KMS-11 (cell line): ENCODE measurements at regions not wholly inside any gene's neighbourhood (a gene's known extent, or its start where the extent isn't known, plus 50 kb on each side); places are given as distances from the start of the nearest gene placed in this dataset.

Experiments used
- H2AFZ ChIP-seq: fragments of 200-600 bp; sonication (generic); 2 replicates; pipeline ENCODE4 v1.6.1; 2016; ENCODE audit warnings: antibody characterized with exemption, mixed run types, low read depth
- H3K27ac ChIP-seq: fragments of 200-600 bp; sonication (generic); 2 replicates; pipeline ENCODE4 v1.6.1; 2016; ENCODE audit warnings: mild to moderate bottlenecking, mixed run types
- H3K27me3 ChIP-seq: fragments of 200-600 bp; sonication (generic); 2 replicates; pipeline ENCODE4 v1.6.1; 2017; ENCODE audit warnings: mild to moderate bottlenecking, low read depth, mixed run types, moderate library complexity; ENCODE audit not compliant: insufficient read depth
- H3K36me3 ChIP-seq: fragments of 200-600 bp; sonication (generic); 2 replicates; pipeline ENCODE4 v1.6.1; 2017; ENCODE audit warnings: mild to moderate bottlenecking, mixed run types; ENCODE audit not compliant: insufficient read depth
- H3K4me1 ChIP-seq: fragments of 200-600 bp; sonication (generic); 2 replicates; pipeline ENCODE4 v1.6.1; 2016; ENCODE audit warnings: mild to moderate bottlenecking, low read depth, mixed run types; ENCODE audit not compliant: poor library complexity, severe bottlenecking
- H3K4me2 ChIP-seq: fragments of 200-600 bp; sonication (generic); 2 replicates; pipeline ENCODE4 v1.7.0; 2016; ENCODE audit warnings: mild to moderate bottlenecking, mixed run types
- H3K4me3 ChIP-seq: fragments of 200-600 bp; sonication (generic); IDR thresholded peaks from 2 replicates; pipeline ENCODE4 v1.6.1; 2017; ENCODE audit warnings: low read depth, low read length, mixed read lengths; ENCODE audit not compliant: insufficient read depth
- H3K79me2 ChIP-seq: fragments of 200-600 bp; sonication (generic); 2 replicates; pipeline ENCODE4 v1.6.1; 2016; ENCODE audit warnings: low read depth, mixed run types; ENCODE audit not compliant: insufficient read depth
- H3K9ac ChIP-seq: fragments of 200-600 bp; sonication (generic); 2 replicates; pipeline ENCODE4 v1.6.1; 2016; ENCODE audit warnings: mild to moderate bottlenecking, mixed run types
- H4K20me1 ChIP-seq: fragments of 200-600 bp; sonication (generic); 2 replicates; pipeline ENCODE4 v1.6.1; 2016; ENCODE audit warnings: mild to moderate bottlenecking, mixed run types; ENCODE audit not compliant: insufficient read depth
- TF ChIP-seq, protein P1 (sequence below): fragments of 200-600 bp; sonication (generic); conservative IDR thresholded peaks from 2 replicates; pipeline ENCODE4 v1.6.1; 2017; ENCODE audit warnings: low read depth, mild to moderate bottlenecking, antibody characterized with exemption, low read length, moderate library complexity, mixed read lengths

DNA sequence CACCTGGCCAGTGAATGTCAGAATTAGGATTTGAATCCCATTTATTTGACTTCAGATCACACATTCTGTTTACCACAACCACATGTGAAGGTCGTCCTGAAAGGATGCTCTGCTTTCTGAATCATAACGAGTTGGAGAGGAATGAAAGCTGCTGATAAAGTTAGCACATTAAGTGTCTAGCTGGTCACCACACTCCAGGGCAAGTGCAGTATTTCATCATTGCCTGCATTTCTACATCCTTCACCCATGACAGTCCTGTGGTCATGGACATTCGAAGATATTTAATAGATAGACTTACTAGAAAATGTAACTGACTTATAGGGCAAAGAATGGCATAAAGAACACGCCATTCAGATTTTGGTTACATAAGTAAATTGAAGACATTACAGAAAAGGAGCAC is 52.7 kb upstream of the ST6GALNAC3 start:
- no peak overlapping the region for H3K27ac ChIP-seq
- no peaks in the 10 kb centered on the region for H3K36me3 ChIP-seq
- no peak overlapping the region for H3K4me2 ChIP-seq
- no peak overlapping the region for H3K4me3 ChIP-seq
- TF ChIP-seq, protein P1, sequence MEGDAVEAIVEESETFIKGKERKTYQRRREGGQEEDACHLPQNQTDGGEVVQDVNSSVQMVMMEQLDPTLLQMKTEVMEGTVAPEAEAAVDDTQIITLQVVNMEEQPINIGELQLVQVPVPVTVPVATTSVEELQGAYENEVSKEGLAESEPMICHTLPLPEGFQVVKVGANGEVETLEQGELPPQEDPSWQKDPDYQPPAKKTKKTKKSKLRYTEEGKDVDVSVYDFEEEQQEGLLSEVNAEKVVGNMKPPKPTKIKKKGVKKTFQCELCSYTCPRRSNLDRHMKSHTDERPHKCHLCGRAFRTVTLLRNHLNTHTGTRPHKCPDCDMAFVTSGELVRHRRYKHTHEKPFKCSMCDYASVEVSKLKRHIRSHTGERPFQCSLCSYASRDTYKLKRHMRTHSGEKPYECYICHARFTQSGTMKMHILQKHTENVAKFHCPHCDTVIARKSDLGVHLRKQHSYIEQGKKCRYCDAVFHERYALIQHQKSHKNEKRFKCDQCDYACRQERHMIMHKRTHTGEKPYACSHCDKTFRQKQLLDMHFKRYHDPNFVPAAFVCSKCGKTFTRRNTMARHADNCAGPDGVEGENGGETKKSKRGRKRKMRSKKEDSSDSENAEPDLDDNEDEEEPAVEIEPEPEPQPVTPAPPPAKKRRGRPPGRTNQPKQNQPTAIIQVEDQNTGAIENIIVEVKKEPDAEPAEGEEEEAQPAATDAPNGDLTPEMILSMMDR, result no peak
- no peaks in the 10 kb centered on the region for H4K20me1 ChIP-seq
- no peak overlapping the region for H2AFZ ChIP-seq
- no peaks in the 10 kb centered on the region for H3K79me2 ChIP-seq
- no peaks in the 10 kb centered on the region for H3K4me1 ChIP-seq
- no peak overlapping the region for H3K9ac ChIP-seq
- no peaks in the 10 kb centered on the region for H3K27me3 ChIP-seq

DNA sequence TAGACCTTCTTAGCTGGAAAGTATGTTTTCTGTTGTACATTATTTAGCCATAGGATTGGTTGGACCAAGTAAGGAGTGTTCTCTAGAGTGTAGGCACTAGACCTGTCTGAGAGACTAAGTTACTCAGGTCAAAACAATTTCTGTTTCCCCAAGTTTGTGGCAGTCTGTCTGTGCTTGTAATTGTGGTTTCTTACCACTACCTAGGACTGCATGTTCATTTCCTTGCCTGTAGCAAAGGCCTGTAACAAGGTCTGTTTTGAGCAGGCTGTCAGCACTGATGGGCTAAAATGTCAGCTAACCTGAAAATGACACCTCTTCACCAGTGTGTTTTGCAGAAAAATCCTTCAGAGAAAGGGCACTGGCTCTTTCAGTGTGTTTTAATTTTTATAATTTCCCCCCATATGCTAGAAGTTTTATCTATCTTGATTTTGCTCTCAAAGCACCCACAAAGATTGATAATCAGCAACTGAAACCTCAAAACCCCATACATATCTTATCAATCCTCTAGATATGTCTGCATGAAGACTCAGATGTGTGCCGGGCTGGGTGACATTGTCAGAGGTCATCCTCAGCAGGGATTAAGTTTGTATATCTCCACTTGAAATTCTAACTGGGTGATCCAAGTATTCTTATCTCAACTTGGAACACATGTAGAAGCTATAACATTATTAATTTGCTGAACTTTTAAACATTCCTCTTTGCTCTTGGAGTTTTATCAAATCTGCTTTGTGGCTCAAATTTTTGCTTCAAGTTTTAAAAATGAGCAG is 50.7 kb upstream of the ST6GALNAC3 start:
- H2AFZ ChIP-seq, result no peak overlapping the region

More for the DNA sequence above, 50.7 kb upstream of the ST6GALNAC3 start:
- Histone ChIP-seq H3K9ac (no peak overlapping the region), H3K27ac (no peak overlapping the region), H3K4me3 (no peak overlapping the region), H4K20me1 (no peaks in the 10 kb centered on the region), H3K36me3 (no peaks in the 10 kb centered on the region), H3K4me2 (no peak overlapping the region), H3K79me2 (no peaks in the 10 kb centered on the region), H3K27me3 (no peaks in the 10 kb centered on the region), H3K4me1 (no peaks in the 10 kb centered on the region)
- TF ChIP-seq, protein P1, result no peak
